ENCODE measurements at regions not wholly inside any gene's neighbourhood (a gene's known extent, or its start where the extent isn't known, plus 50 kb on each side); places are given as distances from the start of the nearest gene placed in this dataset.

GRCh38 chr21:24995216-24995615 is 612.1 kb downstream of the MRPL39 start:
- H3K27me3 ChIP-seq (ENCODE audit: control insufficient read depth in 4 of 4, insufficient read depth in 4 of 4, low read length in 3 of 4), result no peaks in the 10 kb centered on the region
- no peaks in the 10 kb centered on the region for H3K36me3 ChIP-seq (ENCODE audit: control insufficient read depth in 4 of 4, insufficient read depth in 3 of 4, low read depth in 1 of 4, low read length in 3 of 4)
- no peak for DNase-seq (ENCODE audit: low spot score)
- TF ChIP-seq FOXA2 (IDR thresholded peaks at IDR 0.05), result no peak
- no peak for TF ChIP-seq ZBTB33 (IDR thresholded peaks at IDR 0.05)
- TF ChIP-seq HNF4A (conservative IDR thresholded peaks at IDR 0.05), result no peak
- TF ChIP-seq TAF1 (conservative IDR thresholded peaks at IDR 0.05), result no peak
- TF ChIP-seq ATF3 (IDR thresholded peaks at IDR 0.05), result no peak
- no peak for TF ChIP-seq REST (IDR thresholded peaks at IDR 0.05)
- TF ChIP-seq FOXA1 (IDR thresholded peaks at IDR 0.05), result no peak
- no peak for TF ChIP-seq CTCF (IDR thresholded peaks at IDR 0.05; ENCODE audit: low read depth, low read length, missing input control)
- TF ChIP-seq RAD21 (IDR thresholded peaks at IDR 0.05), result no peak
- TF ChIP-seq MAX (IDR thresholded peaks at IDR 0.05), result no peak
- no peak for TF ChIP-seq SP1 (IDR thresholded peaks at IDR 0.05)
- no peak for TF ChIP-seq HNF4G (IDR thresholded peaks at IDR 0.05)
- no peak for TF ChIP-seq YY1 (IDR thresholded peaks at IDR 0.05)
- no peak for TF ChIP-seq GABPA (IDR thresholded peaks at IDR 0.05 in 1 of 2, conservative IDR thresholded peaks at IDR 0.05 in 1 of 2)
- TF ChIP-seq NR2F2 (IDR thresholded peaks at IDR 0.05), result no peak
- no peak for TF ChIP-seq JUND (IDR thresholded peaks at IDR 0.05)
- no peak for TF ChIP-seq RXRA (IDR thresholded peaks at IDR 0.05)
- TF ChIP-seq EGR1 (IDR thresholded peaks at IDR 0.05; ENCODE audit: low read depth in 2 of 2), result no peak
- 11% methylated on average over 3 of the region's 3 CpGs for WGBS
- H3K4me3 ChIP-seq (ENCODE audit: low read depth in 1 of 3, low read length in 3 of 3), result no peak overlapping the region
- no peak overlapping the region for H3K27ac ChIP-seq (ENCODE audit: low read depth in 1 of 2, low read length in 2 of 2)
- H3K4me1 ChIP-seq (ENCODE audit: control insufficient read depth in 4 of 4, insufficient read depth in 4 of 4, low read length in 3 of 4), result no peaks in the 10 kb centered on the region
- no peaks in the 10 kb centered on the region for H3K9me3 ChIP-seq (ENCODE audit: control insufficient read depth in 4 of 4, low read length in 3 of 4)
- H3K9ac ChIP-seq (ENCODE audit: low read depth in 1 of 2, low read length in 2 of 2), result no peak overlapping the region
